SU-DHL-6 (cell line): ENCODE measurements at regions not wholly inside any gene's neighbourhood (a gene's known extent, or its start where the extent isn't known, plus 50 kb on each side); places are given as distances from the start of the nearest gene placed in this dataset.
"Not testable (repeated sequence)": the region's sequence is repeated elsewhere in the genome, so short reads cannot be mapped to it uniquely, and the experiment has no call there.

Experiments used
- H2AFZ ChIP-seq: fragments of 200-600 bp; sonication (generic); 2 replicates; pipeline ENCODE4 v1.6.1; 2014; ENCODE audit warnings: low read depth, mild to moderate bottlenecking, moderate library complexity, mixed read lengths, antibody characterized with exemption, low read length; ENCODE audit not compliant: severe bottlenecking
- H3F3A ChIP-seq: fragments of 200-600 bp; shearing (Covaris generic); 2 replicates; pipeline ENCODE4 v1.6.0; 2016; ENCODE audit warnings: antibody characterized with exemption, mild to moderate bottlenecking; ENCODE audit not compliant: insufficient read depth
- H3K27ac ChIP-seq: fragments of 200-600 bp; sonication (generic); 2 replicates; pipeline ENCODE4 v1.5.1; 2016; ENCODE audit warnings: low read depth, mild to moderate bottlenecking, low read length, moderate library complexity, mixed read lengths
- H3K27me3 ChIP-seq: fragments of 200-600 bp; sonication (generic), shearing (Covaris generic); 2 replicates; pipeline ENCODE4 v1.6.0; 2014; ENCODE audit warnings: mild to moderate bottlenecking, low read length
- H3K36me3 ChIP-seq: fragments of 200-600 bp; sonication (generic); 2 replicates; pipeline ENCODE4 v1.6.1; 2014; ENCODE audit warnings: mild to moderate bottlenecking, low read length, mixed read lengths
- H3K4me2 ChIP-seq: fragments of 300-600, 200-600 bp; shearing (Covaris generic), sonication (generic); 2 replicates; pipeline ENCODE4 v1.6.0; 2014; ENCODE audit warnings: low read length, low read depth, mild to moderate bottlenecking; ENCODE audit not compliant: poor library complexity, severe bottlenecking
- H3K4me3 ChIP-seq: fragments of 200-600 bp; sonication (generic); 2 replicates; pipeline ENCODE4 v1.5.1; 2014; ENCODE audit warnings: antibody characterized with exemption, low read length, mild to moderate bottlenecking, mixed read lengths; ENCODE audit not compliant: insufficient read depth, poor library complexity, severe bottlenecking
- H3K79me2 ChIP-seq: fragments of 200-600 bp; sonication (generic); 2 replicates; pipeline ENCODE4 v1.6.1; 2014; ENCODE audit warnings: mild to moderate bottlenecking, low read length, moderate library complexity; ENCODE audit not compliant: insufficient read depth
- H3K9ac ChIP-seq: fragments of 200-600 bp; sonication (generic); 2 replicates; pipeline ENCODE4 v1.7.0; 2014; ENCODE audit warnings: mild to moderate bottlenecking, low read length
- H3K9me2 ChIP-seq: fragments of 200-600 bp; sonication (generic); replicated peaks from 2 replicates; pipeline ENCODE4 v1.6.1; 2014; ENCODE audit warnings: low read length; ENCODE audit not compliant: insufficient read depth
- H3K9me3 ChIP-seq: fragments of 200-600 bp; sonication (generic); 2 replicates; pipeline ENCODE4 v1.6.1; 2014; ENCODE audit warnings: low read length, mixed read lengths; ENCODE audit not compliant: insufficient read depth
- H4K20me1 ChIP-seq: fragments of 200-600 bp; sonication (generic); 2 replicates; pipeline ENCODE4 v1.6.1; 2014; ENCODE audit warnings: low read depth, mild to moderate bottlenecking, antibody characterized with exemption, low read length, moderate library complexity, mixed read lengths
- EZH2phosphoT487 ChIP-seq: fragments of 200-600 bp; sonication (generic), shearing (Covaris generic); conservative IDR thresholded peaks from 2 replicates; pipeline ENCODE4 v1.6.1; 2018; ENCODE audit warnings: mild to moderate bottlenecking, antibody characterized with exemption, low read length, moderate library complexity, mixed read lengths
- TF ChIP-seq, protein P1 (sequence below): fragments of 200-600 bp; sonication (generic); IDR thresholded peaks from one replicate; pipeline ENCODE4 v1.5.1; 2017; ENCODE audit warnings: antibody characterized with exemption, mild to moderate bottlenecking, low read length, moderate library complexity; ENCODE audit not compliant: insufficient read depth, poor library complexity, severe bottlenecking

GRCh38 chr14:87387806-87388205, 605.2 kb downstream of the GALC start:
- Histone ChIP-seq H2AFZ (no peak overlapping the region), H3K36me3 (no peaks in the 10 kb centered on the region), H3K9me2 (no peaks in the 10 kb centered on the region), H4K20me1 (no peaks in the 10 kb centered on the region), H3K27ac (no peak overlapping the region), H3K9ac (no peak overlapping the region), H3F3A (no peaks in the 10 kb centered on the region), H3K79me2 (no peaks in the 10 kb centered on the region), H3K4me3 (no peak overlapping the region), H3K9me3 (no peaks in the 10 kb centered on the region), H3K4me2 (no peak overlapping the region), H3K27me3 (no peaks in the 10 kb centered on the region)
- no peak for TF ChIP-seq EZH2phosphoT487
- TF ChIP-seq, protein P1, sequence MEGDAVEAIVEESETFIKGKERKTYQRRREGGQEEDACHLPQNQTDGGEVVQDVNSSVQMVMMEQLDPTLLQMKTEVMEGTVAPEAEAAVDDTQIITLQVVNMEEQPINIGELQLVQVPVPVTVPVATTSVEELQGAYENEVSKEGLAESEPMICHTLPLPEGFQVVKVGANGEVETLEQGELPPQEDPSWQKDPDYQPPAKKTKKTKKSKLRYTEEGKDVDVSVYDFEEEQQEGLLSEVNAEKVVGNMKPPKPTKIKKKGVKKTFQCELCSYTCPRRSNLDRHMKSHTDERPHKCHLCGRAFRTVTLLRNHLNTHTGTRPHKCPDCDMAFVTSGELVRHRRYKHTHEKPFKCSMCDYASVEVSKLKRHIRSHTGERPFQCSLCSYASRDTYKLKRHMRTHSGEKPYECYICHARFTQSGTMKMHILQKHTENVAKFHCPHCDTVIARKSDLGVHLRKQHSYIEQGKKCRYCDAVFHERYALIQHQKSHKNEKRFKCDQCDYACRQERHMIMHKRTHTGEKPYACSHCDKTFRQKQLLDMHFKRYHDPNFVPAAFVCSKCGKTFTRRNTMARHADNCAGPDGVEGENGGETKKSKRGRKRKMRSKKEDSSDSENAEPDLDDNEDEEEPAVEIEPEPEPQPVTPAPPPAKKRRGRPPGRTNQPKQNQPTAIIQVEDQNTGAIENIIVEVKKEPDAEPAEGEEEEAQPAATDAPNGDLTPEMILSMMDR = no peak

- no peak overlapping the region for H2AFZ ChIP-seq
- H3K27me3 ChIP-seq = no peaks in the 10 kb centered on the region
- H3K9me2 ChIP-seq = no peaks in the 10 kb centered on the region
- no peaks in the 10 kb centered on the region for H4K20me1 ChIP-seq
- H3K9me3 ChIP-seq = peaks cover 8% of the 10 kb centered on the region; the same call in 1 of the 2 replicates
- H3K79me2 ChIP-seq = no peaks in the 10 kb centered on the region
- no peak overlapping the region for H3K4me3 ChIP-seq
- no peak overlapping the region for H3K9ac ChIP-seq
- H3K4me2 ChIP-seq = no peak overlapping the region
- TF ChIP-seq EZH2phosphoT487 = no peak
- TF ChIP-seq, protein P1 = no peak
- H3K36me3 ChIP-seq = no peaks in the 10 kb centered on the region
- H3K27ac ChIP-seq = no peak overlapping the region
- no peaks in the 10 kb centered on the region for H3F3A ChIP-seq
Measured at GRCh38 chr14:87386524-87386923, 606.5 kb downstream of the GALC start.

- no peak for TF ChIP-seq EZH2phosphoT487
- TF ChIP-seq, protein P1 = no peak
Measured at GRCh38 chr14:87380054-87380453, 612.9 kb downstream of the GALC start.

GRCh38 chr14:87368751-87369150, 624.2 kb downstream of the GALC start:
- no peak overlapping the region for H3K4me2 ChIP-seq
- TF ChIP-seq, protein P1 = no peak
- no peak for TF ChIP-seq EZH2phosphoT487
- no peaks in the 10 kb centered on the region for H4K20me1 ChIP-seq
- H2AFZ ChIP-seq = no peak overlapping the region
- no peaks in the 10 kb centered on the region for H3K9me3 ChIP-seq
- no peaks in the 10 kb centered on the region for H3K36me3 ChIP-seq
- H3F3A ChIP-seq = no peaks in the 10 kb centered on the region
- no peaks in the 10 kb centered on the region for H3K27me3 ChIP-seq
- no peak overlapping the region for H3K27ac ChIP-seq
- no peaks in the 10 kb centered on the region for H3K79me2 ChIP-seq
- no peaks in the 10 kb centered on the region for H3K9me2 ChIP-seq
- no peak overlapping the region for H3K9ac ChIP-seq
- no peak overlapping the region for H3K4me3 ChIP-seq

More at GRCh38 chr14:87380054-87380453, 612.9 kb downstream of the GALC start:
- Histone ChIP-seq H2AFZ (no peak overlapping the region), H3K27ac (no peak overlapping the region), H3K36me3 (no peaks in the 10 kb centered on the region), H4K20me1 (no peaks in the 10 kb centered on the region), H3F3A (no peaks in the 10 kb centered on the region), H3K9ac (no peak overlapping the region), H3K79me2 (no peaks in the 10 kb centered on the region), H3K9me3 (peaks cover 8% of the 10 kb centered on the region; the same call in 1 of the 2 replicates), H3K27me3 (no peaks in the 10 kb centered on the region), H3K4me2 (no peak overlapping the region), H3K4me3 (no peak overlapping the region), H3K9me2 (no peaks in the 10 kb centered on the region)

DNA sequence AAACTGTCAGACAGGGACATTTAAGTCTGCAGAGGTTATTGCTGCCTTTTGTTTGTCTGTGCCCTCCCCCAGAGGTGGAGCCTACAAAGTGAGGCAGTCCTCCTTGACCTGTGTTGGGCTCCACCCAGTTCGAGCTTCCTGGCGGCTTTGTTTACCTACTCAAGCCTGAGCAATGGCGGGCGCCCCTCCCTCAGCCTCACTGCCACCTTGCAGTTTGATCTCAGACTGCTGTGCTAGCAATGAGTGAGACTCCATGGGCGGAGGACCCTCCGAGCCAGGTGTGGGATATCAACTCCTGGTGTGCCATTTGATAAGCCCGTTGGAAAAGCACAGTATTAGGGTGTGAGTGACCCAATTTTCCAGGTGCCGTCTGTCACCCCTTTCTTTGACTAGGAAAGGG, 632.7 kb downstream of the GALC start:
- H4K20me1 ChIP-seq, H3K79me2 ChIP-seq, H3K9me3 ChIP-seq, H3K27me3 ChIP-seq, H3K36me3 ChIP-seq, H3K4me2 ChIP-seq, H3F3A ChIP-seq, H2AFZ ChIP-seq, H3K9ac ChIP-seq, H3K9me2 ChIP-seq, H3K27ac ChIP-seq, H3K4me3 ChIP-seq: not testable (repeated sequence)
